ENCODE measurements at regions not wholly inside any gene's neighbourhood (a gene's known extent, or its start where the extent isn't known, plus 50 kb on each side); places are given as distances from the start of the nearest gene placed in this dataset.

DNA sequence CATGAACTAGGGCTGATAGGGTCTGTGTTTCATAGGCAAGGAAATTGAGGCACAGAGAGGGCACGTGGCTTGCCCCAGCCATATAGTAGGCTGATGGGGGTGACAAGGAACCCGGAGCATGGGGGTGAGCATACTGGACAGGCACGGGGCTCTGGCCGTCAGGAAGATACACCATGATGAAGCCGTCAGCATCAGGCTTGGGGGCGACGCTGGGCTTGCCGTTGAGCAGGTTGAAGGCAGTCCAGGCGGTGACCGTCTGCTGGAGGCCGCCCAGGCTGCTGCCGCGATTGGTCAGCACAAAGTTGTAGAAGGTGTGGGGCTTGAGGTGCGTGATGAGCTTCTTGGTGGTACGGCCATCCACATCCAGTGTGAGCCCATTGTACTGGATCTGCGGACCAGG is 119.7 kb downstream of the PTPRS start:
- TF ChIP-seq POLR2A (IDR thresholded peaks at IDR 0.05; ENCODE audit: low read length) (no peak), GATA1 (IDR thresholded peaks at IDR 0.05; ENCODE audit: low read depth, low read length) (no peak)
